ENCODE measurements at regions not wholly inside any gene's neighbourhood (a gene's known extent, or its start where the extent isn't known, plus 50 kb on each side); places are given as distances from the start of the nearest gene placed in this dataset.

DNA sequence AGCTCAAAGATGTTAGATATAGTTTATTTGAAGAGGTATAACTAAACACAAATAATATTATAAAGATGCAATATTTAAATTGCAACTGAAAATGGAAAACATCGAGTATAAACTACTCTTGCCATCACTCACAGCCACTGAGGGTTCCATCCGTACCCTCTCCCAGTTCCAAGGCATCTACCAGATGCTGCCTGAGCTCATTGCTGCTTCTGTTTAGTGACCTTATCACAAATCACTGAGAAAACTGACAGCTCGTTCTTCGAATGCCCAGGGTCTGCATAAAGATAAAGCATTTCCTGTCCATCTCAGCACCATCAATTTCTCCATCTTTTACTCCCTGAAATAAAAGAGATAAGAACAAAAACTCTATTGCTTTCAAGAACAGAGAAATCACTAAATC is 391.7 kb upstream of the NWD2 start:
- Histone ChIP-seq H3K27ac (no peak overlapping the region), H3K27me3 (replicated peaks) (no peaks in the 10 kb centered on the region), H3K4me3 (ENCODE audit: low read depth, low read length) (no peak overlapping the region), H3K36me3 (replicated peaks) (no peaks in the 10 kb centered on the region)
- in situ Hi-C loops (cut with HindIII; ENCODE audit: low pct_ligation_motif_present, low sequenced_read_pairs), result no loop called here
- TF ChIP-seq, protein P1, sequence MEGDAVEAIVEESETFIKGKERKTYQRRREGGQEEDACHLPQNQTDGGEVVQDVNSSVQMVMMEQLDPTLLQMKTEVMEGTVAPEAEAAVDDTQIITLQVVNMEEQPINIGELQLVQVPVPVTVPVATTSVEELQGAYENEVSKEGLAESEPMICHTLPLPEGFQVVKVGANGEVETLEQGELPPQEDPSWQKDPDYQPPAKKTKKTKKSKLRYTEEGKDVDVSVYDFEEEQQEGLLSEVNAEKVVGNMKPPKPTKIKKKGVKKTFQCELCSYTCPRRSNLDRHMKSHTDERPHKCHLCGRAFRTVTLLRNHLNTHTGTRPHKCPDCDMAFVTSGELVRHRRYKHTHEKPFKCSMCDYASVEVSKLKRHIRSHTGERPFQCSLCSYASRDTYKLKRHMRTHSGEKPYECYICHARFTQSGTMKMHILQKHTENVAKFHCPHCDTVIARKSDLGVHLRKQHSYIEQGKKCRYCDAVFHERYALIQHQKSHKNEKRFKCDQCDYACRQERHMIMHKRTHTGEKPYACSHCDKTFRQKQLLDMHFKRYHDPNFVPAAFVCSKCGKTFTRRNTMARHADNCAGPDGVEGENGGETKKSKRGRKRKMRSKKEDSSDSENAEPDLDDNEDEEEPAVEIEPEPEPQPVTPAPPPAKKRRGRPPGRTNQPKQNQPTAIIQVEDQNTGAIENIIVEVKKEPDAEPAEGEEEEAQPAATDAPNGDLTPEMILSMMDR (IDR thresholded peaks at IDR 0.05; ENCODE audit: low read depth, low read length, missing control alignments), result no peak
- DNase-seq, result no peak

DNA sequence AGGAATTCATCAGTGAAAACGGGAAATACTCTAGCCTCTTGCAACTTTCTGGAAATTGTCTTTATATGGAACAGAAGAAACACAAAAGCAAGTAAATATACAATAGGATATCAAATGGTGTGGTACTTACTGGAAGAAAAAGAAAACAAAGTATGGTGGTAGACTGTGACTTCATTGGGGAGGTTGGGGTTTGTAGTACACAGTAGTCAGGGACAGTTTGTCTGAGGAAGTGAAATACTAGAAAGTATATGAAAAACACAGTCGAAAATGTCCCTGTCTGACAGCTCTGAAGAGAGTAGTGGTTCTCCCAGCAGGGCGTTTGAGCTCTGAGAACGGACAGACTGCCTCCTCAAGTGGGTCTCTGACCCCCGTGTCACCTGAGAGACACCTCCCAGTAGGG is 390.0 kb upstream of the NWD2 start:
- TF ChIP-seq, protein P1 (IDR thresholded peaks at IDR 0.05; ENCODE audit: low read depth, low read length, missing control alignments), result no peak
- no peaks in the 10 kb centered on the region for H3K27me3 ChIP-seq (replicated peaks)
- H3K36me3 ChIP-seq (replicated peaks), result no peaks in the 10 kb centered on the region
- H3K27ac ChIP-seq, result no peak overlapping the region
- DNase-seq, result no peak
- in situ Hi-C loops (cut with HindIII; ENCODE audit: low pct_ligation_motif_present, low sequenced_read_pairs), result no loop called here
- no peak overlapping the region for H3K4me3 ChIP-seq (ENCODE audit: low read depth, low read length)

DNA sequence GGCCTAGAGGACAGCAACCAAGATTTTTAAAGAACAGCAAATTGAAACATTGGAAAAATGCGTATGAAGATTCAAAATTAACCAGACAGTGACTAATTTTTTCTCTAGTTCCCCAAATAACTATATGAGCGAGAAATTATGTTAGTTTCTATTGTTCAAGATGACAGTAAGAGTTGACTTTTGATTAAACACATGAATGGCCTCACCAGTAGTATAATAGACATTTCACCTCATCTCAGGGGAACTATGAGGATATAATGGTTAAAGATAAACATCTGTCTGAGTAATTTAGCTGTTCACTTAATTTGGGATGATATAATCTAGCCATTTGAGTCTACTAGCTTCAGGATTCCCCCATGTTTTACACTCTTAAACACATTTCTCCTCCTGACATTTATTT is 380.9 kb upstream of the NWD2 start:
- DNase-seq, result no peak
- in situ Hi-C loops (cut with HindIII; ENCODE audit: low pct_ligation_motif_present, low sequenced_read_pairs), result no loop called here
- Histone ChIP-seq H3K36me3 (replicated peaks) (no peaks in the 10 kb centered on the region), H3K27me3 (replicated peaks) (no peaks in the 10 kb centered on the region), H3K4me3 (ENCODE audit: low read depth, low read length) (no peak overlapping the region), H3K27ac (no peak overlapping the region)
- TF ChIP-seq, protein P1 (IDR thresholded peaks at IDR 0.05; ENCODE audit: low read depth, low read length, missing control alignments), result no peak

DNA sequence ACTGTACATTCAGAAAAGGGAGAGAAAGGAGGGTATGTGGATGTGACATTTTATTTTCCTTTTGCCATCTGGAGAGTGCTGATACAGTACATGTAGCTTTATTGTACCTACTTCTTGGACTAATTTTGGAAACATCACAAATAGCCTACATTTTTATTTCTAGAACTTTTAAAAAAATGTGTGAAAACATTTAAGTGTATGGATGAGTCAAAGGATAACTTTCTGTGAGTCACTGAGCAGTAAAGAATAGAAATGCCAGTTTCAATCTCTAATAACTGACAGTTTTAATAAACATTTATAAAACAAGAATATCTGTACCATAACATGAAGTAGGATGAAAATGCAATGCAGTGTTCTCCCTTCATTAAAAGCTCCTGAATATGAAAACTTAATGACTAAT is 374.4 kb upstream of the NWD2 start:
- no peaks in the 10 kb centered on the region for H3K36me3 ChIP-seq (replicated peaks)
- H3K27ac ChIP-seq, result no peak overlapping the region
- TF ChIP-seq, protein P1 (IDR thresholded peaks at IDR 0.05; ENCODE audit: low read depth, low read length, missing control alignments), result no peak
- H3K27me3 ChIP-seq (replicated peaks), result no peaks in the 10 kb centered on the region
- no peak overlapping the region for H3K4me3 ChIP-seq (ENCODE audit: low read depth, low read length)
- in situ Hi-C loops (cut with HindIII; ENCODE audit: low pct_ligation_motif_present, low sequenced_read_pairs), result no loop called here
- DNase-seq, result no peak

DNA sequence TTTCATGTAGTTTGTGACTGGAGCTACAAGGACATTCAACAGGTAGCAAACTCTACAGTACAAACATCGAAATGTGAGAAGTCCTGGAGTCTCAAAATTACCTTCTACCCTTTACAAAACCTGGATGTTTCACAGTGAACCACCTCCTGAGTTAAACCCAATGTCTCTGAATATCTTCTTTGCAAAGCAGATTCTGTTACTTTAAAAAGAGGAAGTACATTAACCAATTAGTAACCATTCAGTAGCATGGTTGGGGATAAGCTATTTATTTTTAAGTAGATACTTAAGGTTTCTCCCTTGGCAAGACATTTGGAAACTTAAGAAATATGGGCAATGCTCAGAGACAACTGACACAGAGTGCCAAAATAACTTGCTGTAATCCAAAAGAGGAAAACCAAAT is 371.9 kb upstream of the NWD2 start:
- Histone ChIP-seq H3K27ac (no peak overlapping the region), H3K27me3 (replicated peaks) (no peaks in the 10 kb centered on the region), H3K36me3 (replicated peaks) (no peaks in the 10 kb centered on the region), H3K4me3 (ENCODE audit: low read depth, low read length) (no peak overlapping the region)
- DNase-seq, result no peak
- TF ChIP-seq, protein P1 (IDR thresholded peaks at IDR 0.05; ENCODE audit: low read depth, low read length, missing control alignments), result no peak
- in situ Hi-C loops (cut with HindIII; ENCODE audit: low pct_ligation_motif_present, low sequenced_read_pairs), result no loop called here

DNA sequence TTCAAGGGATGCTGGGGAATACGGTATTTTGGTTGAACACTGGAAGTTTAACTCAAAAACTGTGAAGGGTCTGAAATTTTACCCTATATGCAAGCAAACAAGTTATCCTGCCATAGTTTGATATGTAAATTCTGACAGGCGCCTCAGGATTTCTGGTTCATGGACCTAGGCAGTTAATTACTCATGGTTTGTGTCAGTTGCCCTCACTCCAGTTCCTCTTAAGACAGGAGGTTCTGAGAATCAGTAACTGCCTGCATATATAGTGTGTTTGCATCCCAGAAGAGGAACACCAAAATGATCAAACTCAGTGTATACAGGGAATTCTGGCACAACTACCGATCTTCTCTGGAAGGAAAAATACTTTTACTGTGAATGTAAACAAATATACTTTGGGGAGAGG is 360.4 kb upstream of the NWD2 start:
- TF ChIP-seq, protein P1 (IDR thresholded peaks at IDR 0.05; ENCODE audit: low read depth, low read length, missing control alignments), result no peak
- no peak overlapping the region for H3K4me3 ChIP-seq (ENCODE audit: low read depth, low read length)
- in situ Hi-C loops (cut with HindIII; ENCODE audit: low pct_ligation_motif_present, low sequenced_read_pairs), result no loop called here

More for the DNA sequence above, 360.4 kb upstream of the NWD2 start:
- DNase-seq, result no peak
- no peak overlapping the region for H3K27ac ChIP-seq
- no peaks in the 10 kb centered on the region for H3K27me3 ChIP-seq (replicated peaks)
- no peaks in the 10 kb centered on the region for H3K36me3 ChIP-seq (replicated peaks)

All from brain microvascular endothelial cell (primary cell).